ENCODE measurements at regions not wholly inside any gene's neighbourhood (a gene's known extent, or its start where the extent isn't known, plus 50 kb on each side); places are given as distances from the start of the nearest gene placed in this dataset.

DNA sequence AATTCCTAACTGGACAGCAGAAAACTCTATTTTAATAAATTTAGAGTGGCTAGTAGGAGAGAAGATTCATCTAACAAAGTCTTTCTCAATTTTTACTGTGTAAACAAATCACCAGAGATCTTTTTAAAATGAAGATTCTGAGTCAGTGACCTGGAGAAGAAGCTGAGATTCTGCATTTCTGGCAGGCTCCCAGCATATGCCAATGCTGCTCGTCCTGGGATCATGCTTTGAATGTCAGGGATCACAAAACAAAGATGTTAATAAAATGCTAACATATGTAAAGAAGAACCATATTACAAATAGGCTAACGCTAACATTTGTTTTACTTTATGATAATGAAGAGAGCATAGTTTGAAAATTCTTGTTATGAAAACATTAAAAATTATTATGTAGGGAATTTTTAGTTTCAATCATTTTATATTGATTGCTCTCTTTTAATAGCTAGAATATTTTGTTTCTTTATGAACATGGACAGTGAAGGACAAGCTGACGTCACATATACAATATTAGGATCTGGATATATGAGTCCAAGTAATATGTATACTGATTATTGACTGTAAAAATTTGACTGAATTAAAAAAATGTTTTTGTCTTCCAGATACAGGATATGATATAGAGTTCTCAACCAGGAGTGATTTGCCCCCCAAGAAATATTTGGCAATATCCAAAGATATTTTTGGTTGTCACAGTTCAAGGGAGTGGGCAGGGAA, 160.8 kb upstream of the GPR149 start:
- Mint-ChIP-seq H3K9me3 (ENCODE audit: insufficient read depth) (no peaks in the 10 kb centered on the region), H3K27ac (no peak overlapping the region), H3K4me1 (no peaks in the 10 kb centered on the region), H3K4me3 (no peak overlapping the region), H3K27me3 (no peaks in the 10 kb centered on the region)
- Histone ChIP-seq H3K4me3 (ENCODE audit: control extremely low read depth in 1 of 5, extremely low read depth in 1 of 5, insufficient read depth in 1 of 5, low read depth in 2 of 5, low read length in 4 of 5) (no peak overlapping the region), H3K4me2 (replicated peaks; ENCODE audit: low read depth, low read length, poor library complexity, severe bottlenecking) (no peak overlapping the region), H3K27me3 (replicated peaks in 1 of 4; ENCODE audit: control extremely low read depth in 1 of 4, control insufficient read depth in 3 of 4, insufficient read depth in 4 of 4, low read length in 3 of 4) (no peaks in the 10 kb centered on the region), H4K20me1 (ENCODE audit: control insufficient read depth, insufficient read depth, low read length, poor library complexity, severe bottlenecking) (no peaks in the 10 kb centered on the region), H3K9ac (ENCODE audit: low read length) (no peak overlapping the region), H2AFZ (ENCODE audit: insufficient read depth, low read depth, low read length, poor library complexity, severe bottlenecking) (no peak overlapping the region), H3K4me1 (ENCODE audit: control insufficient read depth in 2 of 2, insufficient read depth in 2 of 2, low read length in 2 of 2) (no peaks in the 10 kb centered on the region), H3K79me2 (ENCODE audit: control insufficient read depth, insufficient read depth, low read length) (no peaks in the 10 kb centered on the region), H3K36me3 (replicated peaks in 1 of 2; ENCODE audit: control extremely low read depth in 1 of 2, control insufficient read depth in 1 of 2, extremely low read depth in 1 of 2, insufficient read depth in 2 of 2, low read length in 1 of 2) (no peaks in the 10 kb centered on the region), H3K27ac (ENCODE audit: low read length in 2 of 2) (no peak overlapping the region), H3K9me3 (ENCODE audit: control extremely low read depth in 1 of 3, control insufficient read depth in 2 of 3, insufficient read depth in 1 of 3, low read length in 2 of 3) (no peaks in the 10 kb centered on the region)
- no peak for ATAC-seq (ENCODE audit: low read depth)
- WGBS (ENCODE audit: insufficient coverage): no CpG with 5 or more reads among the region's 3 CpGs
- ChIA-PET CTCF (no interaction called here), POLR2A (no interaction called here)
- no peak for DNase-seq
- intact Hi-C loops (cut with micrococcal nuclease): no loop called here
- TF ChIP-seq, protein P1, sequence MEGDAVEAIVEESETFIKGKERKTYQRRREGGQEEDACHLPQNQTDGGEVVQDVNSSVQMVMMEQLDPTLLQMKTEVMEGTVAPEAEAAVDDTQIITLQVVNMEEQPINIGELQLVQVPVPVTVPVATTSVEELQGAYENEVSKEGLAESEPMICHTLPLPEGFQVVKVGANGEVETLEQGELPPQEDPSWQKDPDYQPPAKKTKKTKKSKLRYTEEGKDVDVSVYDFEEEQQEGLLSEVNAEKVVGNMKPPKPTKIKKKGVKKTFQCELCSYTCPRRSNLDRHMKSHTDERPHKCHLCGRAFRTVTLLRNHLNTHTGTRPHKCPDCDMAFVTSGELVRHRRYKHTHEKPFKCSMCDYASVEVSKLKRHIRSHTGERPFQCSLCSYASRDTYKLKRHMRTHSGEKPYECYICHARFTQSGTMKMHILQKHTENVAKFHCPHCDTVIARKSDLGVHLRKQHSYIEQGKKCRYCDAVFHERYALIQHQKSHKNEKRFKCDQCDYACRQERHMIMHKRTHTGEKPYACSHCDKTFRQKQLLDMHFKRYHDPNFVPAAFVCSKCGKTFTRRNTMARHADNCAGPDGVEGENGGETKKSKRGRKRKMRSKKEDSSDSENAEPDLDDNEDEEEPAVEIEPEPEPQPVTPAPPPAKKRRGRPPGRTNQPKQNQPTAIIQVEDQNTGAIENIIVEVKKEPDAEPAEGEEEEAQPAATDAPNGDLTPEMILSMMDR (IDR thresholded peaks at IDR 0.05): no peak
- TF ChIP-seq EZH2 (IDR thresholded peaks at IDR 0.05; ENCODE audit: borderline replicate concordance, insufficient read depth, low read depth, low read length, poor library complexity, severe bottlenecking): no peak

DNA sequence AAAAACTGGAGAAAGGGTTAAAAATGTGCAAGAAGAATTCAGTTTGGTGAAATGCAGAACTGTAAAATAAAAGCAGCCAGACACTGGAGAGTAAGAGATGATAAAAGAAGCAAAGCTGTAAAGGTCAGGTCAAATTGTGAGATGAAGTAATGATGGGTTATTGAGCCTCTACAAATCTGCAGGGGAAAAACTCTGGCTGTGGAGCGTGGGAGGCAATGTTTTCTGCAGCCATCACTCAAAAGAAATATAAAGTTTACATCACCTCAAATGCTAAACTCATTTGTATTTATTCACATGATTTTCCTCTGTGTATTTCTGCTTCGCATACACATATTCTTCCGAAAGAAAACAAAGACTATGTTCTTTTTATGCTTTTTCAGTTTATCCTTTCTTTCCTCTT, 158.8 kb upstream of the GPR149 start:
- H3K4me2 ChIP-seq (replicated peaks; ENCODE audit: low read depth, low read length, poor library complexity, severe bottlenecking): no peak overlapping the region
- H2AFZ ChIP-seq (ENCODE audit: insufficient read depth, low read depth, low read length, poor library complexity, severe bottlenecking): no peak overlapping the region
- no peak overlapping the region for H3K9ac ChIP-seq (ENCODE audit: low read length)
- H3K36me3 ChIP-seq (replicated peaks in 1 of 2; ENCODE audit: control extremely low read depth in 1 of 2, control insufficient read depth in 1 of 2, extremely low read depth in 1 of 2, insufficient read depth in 2 of 2, low read length in 1 of 2): no peaks in the 10 kb centered on the region
- H4K20me1 ChIP-seq (ENCODE audit: control insufficient read depth, insufficient read depth, low read length, poor library complexity, severe bottlenecking): no peaks in the 10 kb centered on the region
- H3K4me1 ChIP-seq (ENCODE audit: control insufficient read depth in 2 of 2, insufficient read depth in 2 of 2, low read length in 2 of 2): no peaks in the 10 kb centered on the region
- POLR2A ChIA-PET: no interaction called here
- no peak overlapping the region for H3K27ac ChIP-seq (ENCODE audit: low read length in 2 of 2)
- H3K79me2 ChIP-seq (ENCODE audit: control insufficient read depth, insufficient read depth, low read length): no peaks in the 10 kb centered on the region
- Mint-ChIP-seq H3K27ac (no peak overlapping the region), H3K9me3 (ENCODE audit: insufficient read depth) (no peaks in the 10 kb centered on the region), H3K27me3 (no peaks in the 10 kb centered on the region), H3K4me3 (no peak overlapping the region), H3K4me1 (no peaks in the 10 kb centered on the region)
- intact Hi-C loops (cut with micrococcal nuclease): no loop called here
- no peak for TF ChIP-seq EZH2 (IDR thresholded peaks at IDR 0.05; ENCODE audit: borderline replicate concordance, insufficient read depth, low read depth, low read length, poor library complexity, severe bottlenecking)
- TF ChIP-seq, protein P1 (IDR thresholded peaks at IDR 0.05): no peak
- no peaks in the 10 kb centered on the region for H3K27me3 ChIP-seq (replicated peaks in 1 of 4; ENCODE audit: control extremely low read depth in 1 of 4, control insufficient read depth in 3 of 4, insufficient read depth in 4 of 4, low read length in 3 of 4)
- ATAC-seq (ENCODE audit: low read depth) (no peak), DNase-seq (no peak)
- no CpG with 5 or more reads among the region's 3 CpGs for WGBS (ENCODE audit: insufficient coverage)
- H3K9me3 ChIP-seq (ENCODE audit: control extremely low read depth in 1 of 3, control insufficient read depth in 2 of 3, insufficient read depth in 1 of 3, low read length in 2 of 3): no peaks in the 10 kb centered on the region
- CTCF ChIA-PET: no interaction called here
- no peak overlapping the region for H3K4me3 ChIP-seq (ENCODE audit: control extremely low read depth in 1 of 5, extremely low read depth in 1 of 5, insufficient read depth in 1 of 5, low read depth in 2 of 5, low read length in 4 of 5)

Measured in B cell (primary cell).